Heart right ventricle (tissue), 16 donors: ENCODE measurements at regions not wholly inside any gene's neighbourhood (a gene's known extent, or its start where the extent isn't known, plus 50 kb on each side); places are given as distances from the start of the nearest gene placed in this dataset.

Experiments
- ATAC-seq, 8 donors: fragments of 200-7000 bp; cut with Tn5 transposase; one replicate each; pipeline ENCODE4 v1.9.1; 2020; ENCODE audit warnings: mild to moderate bottlenecking in 8 of 8, moderate library complexity in 8 of 8, moderate number of reproducible peaks in 1 of 8
- DNase-seq, 2 donors: peaks; one replicate each; pipeline ENCODE4 v3.0.0-alpha.2; 2020
- H3K27ac ChIP-seq, 10 donors: fragments of 200-600 bp; sonication (generic) in 2 of 10; one replicate each; pipeline versions ENCODE4 v1.5.0 to v1.8.0; 2020 to 2022; ENCODE audit warnings: mild to moderate bottlenecking in 3 of 10
- H3K27me3 ChIP-seq, 7 donors: fragments of 200-600 bp; one replicate each; pipeline ENCODE4 v1.8.0; 2021 to 2022; ENCODE audit warnings: mild to moderate bottlenecking in 2 of 7
- H3K36me3 ChIP-seq, 9 donors: fragments of 200-600 bp; sonication (generic) in 1 of 9; one replicate each; pipeline versions ENCODE4 v1.5.0 to v1.8.0; 2020 to 2022; ENCODE audit warnings: mild to moderate bottlenecking in 2 of 9
- H3K4me1 ChIP-seq, 9 donors: fragments of 200-600 bp; sonication (generic) in 1 of 9; one replicate each; pipeline versions ENCODE4 v1.5.0 to v1.8.0; 2020 to 2022; ENCODE audit warnings: mild to moderate bottlenecking in 4 of 9
- H3K4me3 ChIP-seq, 10 donors: fragments of 200-600 bp; sonication (generic) in 2 of 10; one replicate each; pipeline versions ENCODE4 v1.5.0 to v1.8.0; 2020 to 2022; ENCODE audit warnings: mild to moderate bottlenecking in 7 of 10, moderate library complexity in 2 of 10
- H3K9me3 ChIP-seq, 11 donors: fragments of 200-600 bp in 10 of 11; sonication (generic) in 2 of 11; one replicate each; pipeline versions ENCODE4 v1.5.0 to v1.8.0; 2013 to 2022; ENCODE audit warnings: mild to moderate bottlenecking in 2 of 11, control low read depth in 1 of 11, moderate library complexity in 1 of 11
- WGBS, 2 donors: extraction: QIAGEN DNeasy Blood & Tissue Kit; methylation state at CpG; one replicate each; pipeline ENCODE4 v1.1.7; 2013; ENCODE audit warnings: inconsistent platforms in 1 of 2; 5-methylcytosine and 5-hydroxymethylcytosine counted together
- intact Hi-C, 10 donors: fragments of 100-400 bp; cut with DNase I; formaldehyde crosslinking; loops; one replicate each; pipeline versions ENCODE4 v1.11.1 to v1.14.2; 2022
- TF ChIP-seq, protein P1 (sequence below), 9 donors: fragments of 200-600 bp; sonication (generic) in 2 of 9; IDR thresholded peaks; one replicate each; pipeline versions ENCODE4 v1.5.0 to v1.8.0; 2021 to 2022; ENCODE audit warnings: antibody characterized with exemption in 9 of 9, mild to moderate bottlenecking in 5 of 9, moderate library complexity in 1 of 9
- donor health status: Arrhythmogenic right ventricular cardiomyopathy.
- donor health status: ischemic (EF 13 %, LVEDD 7.1; RV severe dilation, severe dysfunction).
- donor health status: healthy with polysubstance abuse.
- donor health status: DM: no; HTN: yes; CAD: no.
- donor health status: DM: no; HTN: no; CAD: no.
- donor health status: ischemic (EF 25% LVEDD 6.9; RV normal size, moderate dysfunction).
- donor health status: ischemic (EF 25% LVEDD 5.7; RV mildly dilated, moderate dysfunction).
- donor health status: healthy.
- donor health status: DM: yes; HTN: yes; CAD: no.
- donor health status: Ischemic cardiomyopathy.
- donor health status: ischemic (EF 35%, LVEDD 5.7; RV mildly dilated, moderate dysfunction).
- donor health status: nonischemic (EF 11% LVEDD 7.7; RV severe dilation, severe dysfunction).
- donor health status: DM: yes; HTN: yes; CAD: no.
- donor health status: PGD.
- donor health status: ischemic (EF 29% LVEDD 5.4; RV normal size, mild dysfunction).
- donor health status: nonischemic (EF 23%, LVEDD 6.1; RV moderate dilation, normal function).

DNA sequence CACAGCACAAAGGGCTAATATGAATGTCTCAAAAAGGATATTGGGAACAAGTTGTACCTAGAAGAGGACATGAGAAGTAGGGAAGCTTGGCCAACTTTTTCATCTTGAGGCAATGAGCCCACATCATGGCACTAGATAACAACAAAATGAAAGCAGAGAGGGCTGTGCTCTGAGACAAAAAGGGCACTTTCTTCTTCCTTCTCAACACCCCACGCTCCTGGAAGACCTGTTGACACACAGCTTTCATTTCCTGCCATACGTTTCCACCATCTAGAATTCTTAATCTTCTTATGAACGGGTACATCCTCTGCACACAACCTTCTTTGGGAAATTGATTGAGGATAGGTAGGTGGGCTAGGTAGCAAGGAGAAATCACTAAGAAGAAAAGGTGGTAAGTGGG is 187.8 kb upstream of the STXBP5 start:
- WGBS, 2 donors: 51 to 54% methylated on average over 3 of the region's 3 CpGs
- DNase-seq (no peak), ATAC-seq (no peak)
- H3K27me3 ChIP-seq: no peaks in the 10 kb centered on the region
- H3K4me1 ChIP-seq: no peaks in the 10 kb centered on the region
- no peak overlapping the region for H3K4me3 ChIP-seq
- no peaks in the 10 kb centered on the region for H3K36me3 ChIP-seq
- H3K9me3 ChIP-seq: no peaks in the 10 kb centered on the region
- H3K27ac ChIP-seq: no peak overlapping the region
- TF ChIP-seq, protein P1, sequence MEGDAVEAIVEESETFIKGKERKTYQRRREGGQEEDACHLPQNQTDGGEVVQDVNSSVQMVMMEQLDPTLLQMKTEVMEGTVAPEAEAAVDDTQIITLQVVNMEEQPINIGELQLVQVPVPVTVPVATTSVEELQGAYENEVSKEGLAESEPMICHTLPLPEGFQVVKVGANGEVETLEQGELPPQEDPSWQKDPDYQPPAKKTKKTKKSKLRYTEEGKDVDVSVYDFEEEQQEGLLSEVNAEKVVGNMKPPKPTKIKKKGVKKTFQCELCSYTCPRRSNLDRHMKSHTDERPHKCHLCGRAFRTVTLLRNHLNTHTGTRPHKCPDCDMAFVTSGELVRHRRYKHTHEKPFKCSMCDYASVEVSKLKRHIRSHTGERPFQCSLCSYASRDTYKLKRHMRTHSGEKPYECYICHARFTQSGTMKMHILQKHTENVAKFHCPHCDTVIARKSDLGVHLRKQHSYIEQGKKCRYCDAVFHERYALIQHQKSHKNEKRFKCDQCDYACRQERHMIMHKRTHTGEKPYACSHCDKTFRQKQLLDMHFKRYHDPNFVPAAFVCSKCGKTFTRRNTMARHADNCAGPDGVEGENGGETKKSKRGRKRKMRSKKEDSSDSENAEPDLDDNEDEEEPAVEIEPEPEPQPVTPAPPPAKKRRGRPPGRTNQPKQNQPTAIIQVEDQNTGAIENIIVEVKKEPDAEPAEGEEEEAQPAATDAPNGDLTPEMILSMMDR (IDR thresholded peaks at IDR 0.05): no peak
- intact Hi-C loops: no loop called here

DNA sequence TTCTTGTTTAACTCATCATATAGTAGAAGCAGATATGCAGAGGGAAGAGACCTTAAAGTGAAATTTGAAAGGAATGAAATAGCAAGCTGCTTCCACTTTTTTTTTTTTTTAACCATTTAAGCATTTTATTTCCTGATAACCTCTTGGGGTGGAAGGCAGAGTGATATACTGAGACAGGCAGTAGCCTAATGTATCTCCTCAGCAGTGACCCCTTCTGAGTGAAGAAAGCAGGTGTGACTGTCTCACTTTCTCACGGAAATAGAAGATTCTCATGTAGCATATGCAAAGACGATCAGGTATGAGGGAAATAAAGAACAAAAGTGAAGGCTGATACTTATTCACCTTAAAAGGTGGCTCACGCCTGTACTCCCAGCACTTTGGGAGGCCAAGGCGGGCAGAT is 187.1 kb upstream of the STXBP5 start:
- no peaks in the 10 kb centered on the region for H3K4me1 ChIP-seq
- H3K27ac ChIP-seq: no peak overlapping the region
- no peaks in the 10 kb centered on the region for H3K27me3 ChIP-seq
- intact Hi-C loops: no loop called here
- TF ChIP-seq, protein P1 (IDR thresholded peaks at IDR 0.05): no peak
- ATAC-seq (no peak), DNase-seq (no peak)
- H3K9me3 ChIP-seq: no peaks in the 10 kb centered on the region
- 86 to 90% methylated on average over 4 of the region's 4 CpGs for WGBS, 2 donors
- H3K4me3 ChIP-seq: no peak overlapping the region
- no peaks in the 10 kb centered on the region for H3K36me3 ChIP-seq

DNA sequence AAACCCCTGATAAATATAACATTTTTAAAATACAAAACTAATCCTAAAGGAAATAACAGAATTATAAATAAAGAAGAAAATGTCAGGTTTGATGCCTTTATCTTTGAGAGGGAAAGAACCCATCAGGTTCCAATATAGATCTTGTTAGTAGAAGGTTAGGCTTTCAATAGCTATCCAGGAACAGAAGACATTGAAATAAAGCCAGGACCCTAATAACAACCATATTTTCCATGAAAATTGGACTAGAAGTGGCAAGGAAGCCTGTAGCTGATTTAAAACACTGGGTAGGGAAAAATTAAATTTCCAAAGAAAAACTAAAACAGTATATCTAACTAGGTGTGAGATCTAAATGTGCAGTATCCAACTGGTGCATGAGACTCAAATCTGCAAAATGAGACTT is 185.2 kb upstream of the STXBP5 start:
- Histone ChIP-seq H3K36me3 (no peaks in the 10 kb centered on the region), H3K27me3 (no peaks in the 10 kb centered on the region), H3K4me3 (no peak overlapping the region), H3K9me3 (no peaks in the 10 kb centered on the region), H3K27ac (no peak overlapping the region), H3K4me1 (no peaks in the 10 kb centered on the region)
- intact Hi-C loops: no loop called here
- no peak for ATAC-seq
- DNase-seq: no peak
- TF ChIP-seq, protein P1 (IDR thresholded peaks at IDR 0.05): no peak

DNA sequence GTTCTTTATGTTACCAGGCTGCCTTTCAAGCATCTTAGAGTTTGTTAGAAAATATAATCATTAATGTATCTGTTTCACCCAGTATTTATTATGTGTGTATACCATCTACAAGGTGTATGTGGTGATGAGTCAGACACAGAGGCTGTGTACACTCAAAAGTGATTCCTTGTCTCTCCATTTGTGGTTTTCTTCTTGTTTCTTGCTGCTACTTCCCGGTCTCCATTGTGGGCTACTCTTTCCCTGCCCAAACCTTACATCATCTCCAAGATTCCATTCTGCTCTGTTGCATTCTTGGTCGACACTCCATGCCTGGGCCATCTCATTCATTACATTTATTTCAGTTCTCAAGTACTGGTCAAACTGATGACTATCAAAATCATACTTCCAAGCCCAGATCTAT is 182.2 kb upstream of the STXBP5 start:
- WGBS, 2 donors: 75 to 83% methylated on average over 2 of the region's 2 CpGs

More for the DNA sequence above, 182.2 kb upstream of the STXBP5 start:
- Histone ChIP-seq H3K4me3 (no peak overlapping the region), H3K27ac (no peak overlapping the region), H3K9me3 (no peaks in the 10 kb centered on the region), H3K36me3 (no peaks in the 10 kb centered on the region), H3K27me3 (no peaks in the 10 kb centered on the region), H3K4me1 (no peaks in the 10 kb centered on the region)
- DNase-seq (no peak), ATAC-seq (no peak)
- intact Hi-C loops: no loop called here
- TF ChIP-seq, protein P1 (IDR thresholded peaks at IDR 0.05): no peak
